ENCODE measurements at regions not wholly inside any gene's neighbourhood (a gene's known extent, or its start where the extent isn't known, plus 50 kb on each side); places are given as distances from the start of the nearest gene placed in this dataset.

DNA sequence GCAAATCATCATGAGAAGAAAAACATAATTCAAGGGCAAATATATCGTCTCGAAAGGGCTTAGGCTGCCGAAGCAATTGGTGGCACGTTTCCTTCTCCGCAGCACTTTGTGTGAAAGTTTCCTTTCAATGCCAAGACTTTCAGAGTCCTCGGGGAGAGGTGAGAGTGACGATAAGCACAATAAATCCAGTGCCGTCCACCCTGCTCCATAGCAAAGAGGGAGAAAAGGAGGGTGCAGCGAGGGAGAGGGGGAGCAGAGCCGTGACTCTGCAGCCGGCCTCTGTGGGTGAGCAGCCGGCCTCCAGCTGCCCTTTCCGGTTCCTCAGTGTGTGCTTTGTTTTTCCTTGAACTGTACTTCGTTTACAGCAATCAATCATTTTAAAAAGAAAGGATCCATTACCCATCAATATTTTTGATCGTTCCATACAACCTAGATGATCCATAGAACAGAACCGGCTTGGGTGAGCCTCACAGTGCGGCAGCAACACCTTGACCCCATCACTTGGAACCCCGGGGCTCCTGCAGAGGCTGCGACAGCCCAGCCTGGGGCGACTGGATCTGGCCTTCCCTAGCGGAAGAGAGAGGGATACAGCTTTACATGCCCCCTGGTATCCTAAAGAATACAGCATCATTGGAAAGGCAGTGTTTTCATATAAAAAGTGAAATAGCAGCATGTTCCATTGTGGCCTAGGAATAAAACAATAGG lies 247.0 kb upstream of the IRX4 start:
- Histone ChIP-seq H3K36me3 (no peaks in the 10 kb centered on the region), H3K27ac (no peak overlapping the region), H2AFZ (replicated peaks) (no peak overlapping the region), H3K79me2 (ENCODE audit: low read depth) (no peaks in the 10 kb centered on the region), H3K4me1 (no peaks in the 10 kb centered on the region), H3K4me2 (no peak overlapping the region), H3K27me3 (no peaks in the 10 kb centered on the region), H4K20me1 (ENCODE audit: low read depth) (no peaks in the 10 kb centered on the region), H3K9ac (no peak overlapping the region), H3K9me3 (ENCODE audit: low read depth) (no peaks in the 10 kb centered on the region), H3F3A (ENCODE audit: low read depth) (no peaks in the 10 kb centered on the region), H3K4me3 (no peak overlapping the region)
- Mint-ChIP-seq H3K36me3 (no peaks in the 10 kb centered on the region), H3K4me1 (peaks cover 38% of the 10 kb centered on the region), H3K27me3 (ENCODE audit: insufficient read depth, low read depth) (peaks cover 10% of the 10 kb centered on the region), H3K9me3 (peaks cover 2% of the 10 kb centered on the region), H3K27ac (peak overlapping the region; percentile 81), H3K4me3 (no peak overlapping the region)
- no peak for DNase-seq (ENCODE audit: low spot score)
- TF ChIP-seq, protein P1, sequence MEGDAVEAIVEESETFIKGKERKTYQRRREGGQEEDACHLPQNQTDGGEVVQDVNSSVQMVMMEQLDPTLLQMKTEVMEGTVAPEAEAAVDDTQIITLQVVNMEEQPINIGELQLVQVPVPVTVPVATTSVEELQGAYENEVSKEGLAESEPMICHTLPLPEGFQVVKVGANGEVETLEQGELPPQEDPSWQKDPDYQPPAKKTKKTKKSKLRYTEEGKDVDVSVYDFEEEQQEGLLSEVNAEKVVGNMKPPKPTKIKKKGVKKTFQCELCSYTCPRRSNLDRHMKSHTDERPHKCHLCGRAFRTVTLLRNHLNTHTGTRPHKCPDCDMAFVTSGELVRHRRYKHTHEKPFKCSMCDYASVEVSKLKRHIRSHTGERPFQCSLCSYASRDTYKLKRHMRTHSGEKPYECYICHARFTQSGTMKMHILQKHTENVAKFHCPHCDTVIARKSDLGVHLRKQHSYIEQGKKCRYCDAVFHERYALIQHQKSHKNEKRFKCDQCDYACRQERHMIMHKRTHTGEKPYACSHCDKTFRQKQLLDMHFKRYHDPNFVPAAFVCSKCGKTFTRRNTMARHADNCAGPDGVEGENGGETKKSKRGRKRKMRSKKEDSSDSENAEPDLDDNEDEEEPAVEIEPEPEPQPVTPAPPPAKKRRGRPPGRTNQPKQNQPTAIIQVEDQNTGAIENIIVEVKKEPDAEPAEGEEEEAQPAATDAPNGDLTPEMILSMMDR (IDR thresholded peaks at IDR 0.05), result no peak
- TF ChIP-seq EZH2 (IDR thresholded peaks at IDR 0.05), result no peak
- TF ChIP-seq EZH2phosphoT487 (IDR thresholded peaks at IDR 0.05), result no peak

GRCh38 chr5:2128686-2129355 lies 246.1 kb upstream of the IRX4 start:
- Histone ChIP-seq H3K4me1 (no peaks in the 10 kb centered on the region), H3K4me2 (no peak overlapping the region), H3K79me2 (ENCODE audit: low read depth) (no peaks in the 10 kb centered on the region), H3K9ac (no peak overlapping the region), H3K9me3 (ENCODE audit: low read depth) (no peaks in the 10 kb centered on the region), H3K36me3 (no peaks in the 10 kb centered on the region), H3K27ac (no peak overlapping the region), H3K27me3 (no peaks in the 10 kb centered on the region), H3K4me3 (no peak overlapping the region), H4K20me1 (ENCODE audit: low read depth) (no peaks in the 10 kb centered on the region), H2AFZ (replicated peaks) (no peak overlapping the region), H3F3A (ENCODE audit: low read depth) (no peaks in the 10 kb centered on the region)
- DNase-seq (ENCODE audit: low spot score), result no peak
- H3K27me3 Mint-ChIP-seq (ENCODE audit: insufficient read depth, low read depth), result peaks cover 15% of the 10 kb centered on the region
- H3K27ac Mint-ChIP-seq, result peak overlapping the region; percentile 81
- H3K4me3 Mint-ChIP-seq, result no peak overlapping the region
- H3K4me1 Mint-ChIP-seq, result peaks cover 38% of the 10 kb centered on the region
- H3K9me3 Mint-ChIP-seq, result peaks cover 2% of the 10 kb centered on the region
- no peak for TF ChIP-seq EZH2phosphoT487 (IDR thresholded peaks at IDR 0.05)
- TF ChIP-seq, protein P1 (IDR thresholded peaks at IDR 0.05), result no peak
- no peak for TF ChIP-seq EZH2 (IDR thresholded peaks at IDR 0.05)
- H3K36me3 Mint-ChIP-seq, result no peaks in the 10 kb centered on the region

DNA sequence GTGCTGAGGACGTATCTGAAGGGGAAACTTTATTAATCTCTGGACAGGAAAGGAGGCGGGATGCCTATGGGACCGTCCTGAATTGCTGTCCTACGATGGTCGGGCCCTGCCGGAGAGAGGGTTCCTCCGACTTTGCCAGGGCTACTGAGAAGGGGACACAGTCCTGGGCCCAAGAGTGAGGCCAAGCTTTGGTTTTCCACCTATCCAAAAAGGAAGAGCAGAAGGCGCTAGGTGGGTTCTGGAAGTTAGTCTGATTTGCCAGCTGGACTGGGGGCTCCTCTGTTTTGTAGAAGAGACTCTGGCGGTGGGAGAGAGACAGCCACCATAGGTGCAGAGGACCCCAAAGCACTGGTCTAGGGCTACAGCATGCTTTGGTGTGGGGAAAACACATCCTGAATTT lies 243.8 kb upstream of the IRX4 start:
- Histone ChIP-seq H3F3A (ENCODE audit: low read depth) (no peaks in the 10 kb centered on the region), H3K9ac (no peak overlapping the region), H3K4me1 (no peaks in the 10 kb centered on the region), H3K27ac (no peak overlapping the region), H3K36me3 (no peaks in the 10 kb centered on the region), H4K20me1 (ENCODE audit: low read depth) (no peaks in the 10 kb centered on the region), H3K27me3 (no peaks in the 10 kb centered on the region), H3K9me3 (ENCODE audit: low read depth) (no peaks in the 10 kb centered on the region), H2AFZ (replicated peaks) (no peak overlapping the region), H3K4me3 (no peak overlapping the region), H3K79me2 (ENCODE audit: low read depth) (no peaks in the 10 kb centered on the region), H3K4me2 (no peak overlapping the region)
- Mint-ChIP-seq H3K4me1 (peaks cover 29% of the 10 kb centered on the region), H3K4me3 (no peak overlapping the region), H3K9me3 (peaks cover 10% of the 10 kb centered on the region), H3K27ac (no peak overlapping the region), H3K27me3 (ENCODE audit: insufficient read depth, low read depth) (peaks cover 15% of the 10 kb centered on the region), H3K36me3 (no peaks in the 10 kb centered on the region)
- DNase-seq (ENCODE audit: low spot score), result no peak
- TF ChIP-seq, protein P1 (IDR thresholded peaks at IDR 0.05), result no peak
- no peak for TF ChIP-seq EZH2 (IDR thresholded peaks at IDR 0.05)
- no peak for TF ChIP-seq EZH2phosphoT487 (IDR thresholded peaks at IDR 0.05)

Measured in neural progenitor cell (in vitro differentiated cells).